K562 (cell line): ENCODE measurements at regions not wholly inside any gene's neighbourhood (a gene's known extent, or its start where the extent isn't known, plus 50 kb on each side); places are given as distances from the start of the nearest gene placed in this dataset.

ENCODE experiments used
- ATF2 ChIP-seq: sonication (generic); formaldehyde crosslinking; IDR thresholded peaks from 2 replicates; pipeline ENCODE4 v1.8.1; 2022; ENCODE audit warnings: missing genetic modification reagents
- SOX6 ChIP-seq: fragments of 450-650 bp; IDR thresholded peaks from 2 replicates; pipeline ENCODE4 v1.6.1; 2014; ENCODE audit warnings: mild to moderate bottlenecking

GRCh38 chr22:47452184-47452583, 689.7 kb downstream of the TBC1D22A start:
- TF ChIP-seq SOX6 (no peak), ATF2 (CRISPR knock-in tag) (no peak)
